ENCODE measurements at regions not wholly inside any gene's neighbourhood (a gene's known extent, or its start where the extent isn't known, plus 50 kb on each side); places are given as distances from the start of the nearest gene placed in this dataset.

DNA sequence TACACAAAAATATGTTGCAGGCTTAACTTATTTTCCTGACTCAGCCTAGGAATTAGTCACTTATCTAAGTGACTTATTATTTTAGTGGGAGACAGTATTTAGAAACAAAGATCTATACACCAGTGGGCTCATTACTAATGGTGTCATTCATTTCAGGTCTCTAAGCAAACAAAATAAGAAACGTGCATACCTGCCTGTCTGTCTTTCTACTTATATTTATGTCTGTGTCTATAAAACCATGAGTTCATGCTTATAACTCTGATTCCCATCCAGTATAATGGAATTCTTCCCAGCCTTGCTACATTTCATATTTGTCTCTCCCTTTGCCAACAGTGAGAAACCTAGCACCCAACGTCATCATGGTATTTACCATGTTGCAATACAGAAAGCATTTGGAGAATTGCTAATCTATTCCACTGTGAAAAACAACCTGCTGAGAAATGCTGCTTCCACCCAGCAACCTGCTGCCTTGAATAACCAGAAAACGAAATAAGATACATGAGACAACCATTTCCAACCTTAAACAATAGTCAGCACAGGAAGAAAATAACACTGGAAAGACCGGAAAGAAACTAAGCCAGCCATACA is 501.0 kb downstream of the GLRX3 start:
- Histone ChIP-seq H3K79me2 (ENCODE audit: insufficient read depth, low read length) (no peaks in the 10 kb centered on the region), H3K27me3 (ENCODE audit: insufficient read depth, low read length) (no peaks in the 10 kb centered on the region), H3K4me1 (ENCODE audit: insufficient read depth, low read length, severe bottlenecking) (no peaks in the 10 kb centered on the region), H4K20me1 (ENCODE audit: insufficient read depth, low read length) (no peaks in the 10 kb centered on the region), H3K9ac (ENCODE audit: low read length) (no peak overlapping the region), H3K4me2 (ENCODE audit: low read length) (no peak overlapping the region), H3F3A (ENCODE audit: insufficient read depth, low read length) (no peaks in the 10 kb centered on the region), H3K9me2 (ENCODE audit: low read depth, low read length) (no peaks in the 10 kb centered on the region), H3K9me3 (ENCODE audit: low read length) (no peaks in the 10 kb centered on the region), H3K4me3 (ENCODE audit: low read depth, low read length, poor library complexity, severe bottlenecking) (no peak overlapping the region), H3K27ac (ENCODE audit: low read depth, low read length, poor library complexity, severe bottlenecking) (no peak overlapping the region), H2AFZ (ENCODE audit: low read length) (no peak overlapping the region), H3K36me3 (ENCODE audit: insufficient read depth, low read length) (no peaks in the 10 kb centered on the region)
- TF ChIP-seq, protein P1, sequence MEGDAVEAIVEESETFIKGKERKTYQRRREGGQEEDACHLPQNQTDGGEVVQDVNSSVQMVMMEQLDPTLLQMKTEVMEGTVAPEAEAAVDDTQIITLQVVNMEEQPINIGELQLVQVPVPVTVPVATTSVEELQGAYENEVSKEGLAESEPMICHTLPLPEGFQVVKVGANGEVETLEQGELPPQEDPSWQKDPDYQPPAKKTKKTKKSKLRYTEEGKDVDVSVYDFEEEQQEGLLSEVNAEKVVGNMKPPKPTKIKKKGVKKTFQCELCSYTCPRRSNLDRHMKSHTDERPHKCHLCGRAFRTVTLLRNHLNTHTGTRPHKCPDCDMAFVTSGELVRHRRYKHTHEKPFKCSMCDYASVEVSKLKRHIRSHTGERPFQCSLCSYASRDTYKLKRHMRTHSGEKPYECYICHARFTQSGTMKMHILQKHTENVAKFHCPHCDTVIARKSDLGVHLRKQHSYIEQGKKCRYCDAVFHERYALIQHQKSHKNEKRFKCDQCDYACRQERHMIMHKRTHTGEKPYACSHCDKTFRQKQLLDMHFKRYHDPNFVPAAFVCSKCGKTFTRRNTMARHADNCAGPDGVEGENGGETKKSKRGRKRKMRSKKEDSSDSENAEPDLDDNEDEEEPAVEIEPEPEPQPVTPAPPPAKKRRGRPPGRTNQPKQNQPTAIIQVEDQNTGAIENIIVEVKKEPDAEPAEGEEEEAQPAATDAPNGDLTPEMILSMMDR (IDR thresholded peaks at IDR 0.05; ENCODE audit: low read length): no peak
- TF ChIP-seq EZH2 (IDR thresholded peaks at IDR 0.05; ENCODE audit: borderline replicate concordance, low read length): no peak

GRCh38 chr10:130638991-130639390 is 502.8 kb downstream of the GLRX3 start:
- Histone ChIP-seq H3K9me3 (ENCODE audit: low read length) (no peaks in the 10 kb centered on the region), H3F3A (ENCODE audit: insufficient read depth, low read length) (no peaks in the 10 kb centered on the region), H3K4me3 (ENCODE audit: low read depth, low read length, poor library complexity, severe bottlenecking) (no peak overlapping the region), H3K4me2 (ENCODE audit: low read length) (no peak overlapping the region), H3K36me3 (ENCODE audit: insufficient read depth, low read length) (no peaks in the 10 kb centered on the region), H3K79me2 (ENCODE audit: insufficient read depth, low read length) (no peaks in the 10 kb centered on the region), H4K20me1 (ENCODE audit: insufficient read depth, low read length) (no peaks in the 10 kb centered on the region), H3K27me3 (ENCODE audit: insufficient read depth, low read length) (no peaks in the 10 kb centered on the region), H3K9ac (ENCODE audit: low read length) (no peak overlapping the region), H3K4me1 (ENCODE audit: insufficient read depth, low read length, severe bottlenecking) (no peaks in the 10 kb centered on the region), H3K27ac (ENCODE audit: low read depth, low read length, poor library complexity, severe bottlenecking) (no peak overlapping the region), H3K9me2 (ENCODE audit: low read depth, low read length) (no peaks in the 10 kb centered on the region), H2AFZ (ENCODE audit: low read length) (no peak overlapping the region)
- TF ChIP-seq, protein P1 (IDR thresholded peaks at IDR 0.05; ENCODE audit: low read length): no peak
- TF ChIP-seq EZH2 (IDR thresholded peaks at IDR 0.05; ENCODE audit: borderline replicate concordance, low read length): no peak

- Histone ChIP-seq H3K9me2 (ENCODE audit: low read depth, low read length) (no peaks in the 10 kb centered on the region), H3K27me3 (ENCODE audit: insufficient read depth, low read length) (no peaks in the 10 kb centered on the region), H3K27ac (ENCODE audit: low read depth, low read length, poor library complexity, severe bottlenecking) (no peak overlapping the region), H3K4me1 (ENCODE audit: insufficient read depth, low read length, severe bottlenecking) (no peaks in the 10 kb centered on the region), H4K20me1 (ENCODE audit: insufficient read depth, low read length) (no peaks in the 10 kb centered on the region), H3K9ac (ENCODE audit: low read length) (no peak overlapping the region), H3K4me2 (ENCODE audit: low read length) (no peak overlapping the region), H3K79me2 (ENCODE audit: insufficient read depth, low read length) (no peaks in the 10 kb centered on the region), H2AFZ (ENCODE audit: low read length) (no peak overlapping the region), H3K9me3 (ENCODE audit: low read length) (no peaks in the 10 kb centered on the region), H3K4me3 (ENCODE audit: low read depth, low read length, poor library complexity, severe bottlenecking) (no peak overlapping the region), H3F3A (ENCODE audit: insufficient read depth, low read length) (no peaks in the 10 kb centered on the region), H3K36me3 (ENCODE audit: insufficient read depth, low read length) (no peaks in the 10 kb centered on the region)
- TF ChIP-seq, protein P1 (IDR thresholded peaks at IDR 0.05; ENCODE audit: low read length): no peak
- TF ChIP-seq EZH2 (IDR thresholded peaks at IDR 0.05; ENCODE audit: borderline replicate concordance, low read length): no peak
Measured at GRCh38 chr10:130642926-130643325, 506.7 kb downstream of the GLRX3 start.
